Esophagus squamous epithelium (tissue), 4 donors: ENCODE measurements at regions not wholly inside any gene's neighbourhood (a gene's known extent, or its start where the extent isn't known, plus 50 kb on each side); places are given as distances from the start of the nearest gene placed in this dataset.

Experiments
- POLR2A ChIP-seq, 4 donors: fragments of 450-650 bp; IDR thresholded peaks; one replicate each; pipeline ENCODE4 v1.6.1; 2017; ENCODE audit warnings: antibody characterized with exemption in 4 of 4, mild to moderate bottlenecking in 4 of 4, moderate library complexity in 3 of 4
- TF ChIP-seq, protein P1 (sequence below), 6 experiments: fragments of 450-650 bp in 4 of 6; fragments of 200-600 bp in 2 of 6; sonication (generic) in 2 of 6; IDR thresholded peaks; one replicate each; pipeline ENCODE4 v1.5.1; 2016 to 2019; ENCODE audit warnings: antibody characterized with exemption in 6 of 6, mild to moderate bottlenecking in 4 of 6, moderate library complexity in 4 of 6

- TF ChIP-seq, protein P1, sequence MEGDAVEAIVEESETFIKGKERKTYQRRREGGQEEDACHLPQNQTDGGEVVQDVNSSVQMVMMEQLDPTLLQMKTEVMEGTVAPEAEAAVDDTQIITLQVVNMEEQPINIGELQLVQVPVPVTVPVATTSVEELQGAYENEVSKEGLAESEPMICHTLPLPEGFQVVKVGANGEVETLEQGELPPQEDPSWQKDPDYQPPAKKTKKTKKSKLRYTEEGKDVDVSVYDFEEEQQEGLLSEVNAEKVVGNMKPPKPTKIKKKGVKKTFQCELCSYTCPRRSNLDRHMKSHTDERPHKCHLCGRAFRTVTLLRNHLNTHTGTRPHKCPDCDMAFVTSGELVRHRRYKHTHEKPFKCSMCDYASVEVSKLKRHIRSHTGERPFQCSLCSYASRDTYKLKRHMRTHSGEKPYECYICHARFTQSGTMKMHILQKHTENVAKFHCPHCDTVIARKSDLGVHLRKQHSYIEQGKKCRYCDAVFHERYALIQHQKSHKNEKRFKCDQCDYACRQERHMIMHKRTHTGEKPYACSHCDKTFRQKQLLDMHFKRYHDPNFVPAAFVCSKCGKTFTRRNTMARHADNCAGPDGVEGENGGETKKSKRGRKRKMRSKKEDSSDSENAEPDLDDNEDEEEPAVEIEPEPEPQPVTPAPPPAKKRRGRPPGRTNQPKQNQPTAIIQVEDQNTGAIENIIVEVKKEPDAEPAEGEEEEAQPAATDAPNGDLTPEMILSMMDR (IDR thresholded peaks at IDR 0.05) = no peak
- no peak for TF ChIP-seq POLR2A (IDR thresholded peaks at IDR 0.05)
These were observed 50.5 kb upstream of the HSPA12A start for GRCh38 chr10:116792817-116793216.
